OCI-LY3 (cell line): ENCODE measurements at regions not wholly inside any gene's neighbourhood (a gene's known extent, or its start where the extent isn't known, plus 50 kb on each side); places are given as distances from the start of the nearest gene placed in this dataset.

Experiments used
- H2AFZ ChIP-seq: fragments of 200-600, 300-600 bp; shearing (Covaris generic); 2 replicates; pipeline ENCODE4 v1.6.0; 2014; ENCODE audit warnings: antibody characterized with exemption, low read depth, low read length
- H3K27ac ChIP-seq: fragments of 200-600, 300-600 bp; sonication (generic); 2 replicates; pipeline ENCODE4 v1.5.1; 2014; ENCODE audit warnings: mild to moderate bottlenecking, low read length, moderate library complexity, mixed read lengths
- H3K27me3 ChIP-seq: fragments of 200-600, 300-600 bp; sonication (generic); 2 replicates; pipeline ENCODE4 v1.6.1; 2014; ENCODE audit warnings: low read depth, low read length, mixed read lengths
- H3K36me3 ChIP-seq: fragments of 200-600, 300-600 bp; sonication (generic); replicated peaks from 2 replicates; pipeline ENCODE3; 2014; ENCODE audit warnings: low read depth, low read length, mixed read lengths
- H3K4me1 ChIP-seq: fragments of 300-600, 200-600 bp; sonication (generic); 2 replicates; pipeline ENCODE4 v1.6.1; 2014; ENCODE audit warnings: low read length, mixed read lengths
- H3K4me2 ChIP-seq: fragments of 200-600, 300-600 bp; sonication (generic); 2 replicates; pipeline ENCODE4 v1.6.1; 2014; ENCODE audit warnings: low read length, mixed read lengths
- H3K4me3 ChIP-seq: fragments of 300-600, 200-600 bp; sonication (generic); 2 replicates; pipeline ENCODE4 v1.5.1; 2014; ENCODE audit warnings: antibody characterized with exemption, mild to moderate bottlenecking, low read length, moderate library complexity
- H3K79me2 ChIP-seq: fragments of 300-600, 200-600 bp; shearing (Covaris generic); 2 replicates; pipeline ENCODE4 v1.6.1; 2014; ENCODE audit warnings: mild to moderate bottlenecking, low read length, mixed read lengths
- H3K9ac ChIP-seq: fragments of 300-600, 200-600 bp; shearing (Covaris generic); 2 replicates; pipeline ENCODE4 v1.6.0; 2014; ENCODE audit warnings: mild to moderate bottlenecking, low read length, moderate library complexity
- H3K9me3 ChIP-seq: fragments of 200-600, 300-600 bp; shearing (Covaris generic); 2 replicates; pipeline ENCODE4 v1.6.1; 2014; ENCODE audit warnings: low read length, mixed read lengths; ENCODE audit not compliant: insufficient read depth
- H4K20me1 ChIP-seq: fragments of 200-600, 300-600 bp; sonication (generic); 2 replicates; pipeline ENCODE4 v1.6.1; 2016; ENCODE audit warnings: low read length, mixed read lengths; ENCODE audit not compliant: insufficient read depth
- CTCF ChIP-seq: fragments of 200-600, 300-600 bp; sonication (generic); IDR thresholded peaks from 2 replicates; pipeline ENCODE4 v1.5.1; 2014; ENCODE audit warnings: antibody characterized with exemption, low read length, low read depth
- EZH2phosphoT487 ChIP-seq: fragments of 200-600 bp; shearing (Covaris generic); IDR thresholded peaks from 2 replicates; pipeline ENCODE4 v1.6.1; 2018; ENCODE audit warnings: antibody characterized with exemption, mixed run types, low read depth

- Histone ChIP-seq H3K4me2 (no peak overlapping the region), H3K9me3 (peaks cover 20% of the 10 kb centered on the region), H4K20me1 (no peaks in the 10 kb centered on the region), H3K36me3 (peaks cover 19% of the 10 kb centered on the region), H3K9ac (no peak overlapping the region), H3K4me3 (no peak overlapping the region), H3K27ac (no peak overlapping the region), H3K4me1 (peaks cover 6% of the 10 kb centered on the region), H3K27me3 (no peaks in the 10 kb centered on the region; the same call in 1 of the 2 replicates), H2AFZ (no peak overlapping the region), H3K79me2 (no peaks in the 10 kb centered on the region)
- no peak for TF ChIP-seq CTCF
These were observed 80.9 kb upstream of the IRF2BP2 start for GRCh38 chr1:234690872-234691271.

GRCh38 chr1:234689236-234689635, 79.3 kb upstream of the IRF2BP2 start:
- Histone ChIP-seq H3K27ac (no peak overlapping the region), H4K20me1 (no peaks in the 10 kb centered on the region), H3K9ac (no peak overlapping the region), H3K79me2 (no peaks in the 10 kb centered on the region), H3K36me3 (peaks cover 3% of the 10 kb centered on the region), H3K4me3 (no peak overlapping the region), H3K9me3 (peaks cover 10% of the 10 kb centered on the region; the same call in 1 of the 2 replicates), H3K4me1 (no peaks in the 10 kb centered on the region), H3K27me3 (no peaks in the 10 kb centered on the region), H2AFZ (no peak overlapping the region), H3K4me2 (no peak overlapping the region)
- TF ChIP-seq CTCF (no peak), EZH2phosphoT487 (no peak)

GRCh38 chr1:234687011-234687410, 77.0 kb upstream of the IRF2BP2 start:
- Histone ChIP-seq H3K27ac (no peak overlapping the region), H3K4me3 (no peak overlapping the region), H2AFZ (no peak overlapping the region), H3K4me1 (no peaks in the 10 kb centered on the region), H3K9ac (no peak overlapping the region), H4K20me1 (no peaks in the 10 kb centered on the region), H3K36me3 (peaks cover 3% of the 10 kb centered on the region), H3K9me3 (peaks cover 10% of the 10 kb centered on the region; the same call in 1 of the 2 replicates), H3K79me2 (no peaks in the 10 kb centered on the region), H3K4me2 (no peak overlapping the region), H3K27me3 (no peaks in the 10 kb centered on the region)
- TF ChIP-seq EZH2phosphoT487 (no peak), CTCF (no peak)

- Histone ChIP-seq H3K9me3 (peaks cover 10% of the 10 kb centered on the region; the same call in 1 of the 2 replicates), H3K4me2 (no peak overlapping the region), H4K20me1 (no peaks in the 10 kb centered on the region), H3K27ac (no peak overlapping the region), H3K4me1 (no peaks in the 10 kb centered on the region), H3K36me3 (peaks cover 3% of the 10 kb centered on the region), H2AFZ (no peak overlapping the region), H3K9ac (no peak overlapping the region), H3K79me2 (no peaks in the 10 kb centered on the region), H3K4me3 (no peak overlapping the region), H3K27me3 (no peaks in the 10 kb centered on the region)
- TF ChIP-seq EZH2phosphoT487 (no peak), CTCF (no peak)
These were observed 76.1 kb upstream of the IRF2BP2 start for GRCh38 chr1:234686035-234686434.
